ENCODE measurements at regions not wholly inside any gene's neighbourhood (a gene's known extent, or its start where the extent isn't known, plus 50 kb on each side); places are given as distances from the start of the nearest gene placed in this dataset.

DNA sequence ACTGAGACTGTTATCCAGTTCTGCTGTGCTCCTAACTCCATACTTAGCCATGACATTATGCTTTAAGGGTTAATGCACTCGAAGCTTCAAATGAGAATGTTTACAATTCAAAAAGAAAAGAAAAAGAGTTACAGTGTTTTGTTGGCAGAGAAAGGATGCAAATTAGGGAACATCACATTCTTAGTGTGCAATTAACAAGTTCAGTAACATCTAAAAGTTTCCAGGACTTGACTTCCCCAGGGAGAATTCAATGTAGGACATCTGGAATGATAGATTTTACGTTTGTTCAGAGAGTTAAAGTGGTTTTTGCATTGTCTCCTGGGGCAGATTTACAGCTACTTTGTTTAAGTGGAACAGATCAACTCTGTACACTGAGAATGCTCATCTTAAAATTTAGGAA lies 525.2 kb downstream of the LIG4 start:
- no peak overlapping the region for H3K23ac ChIP-seq (ENCODE audit: insufficient read length, low read depth, low read length)
- peaks cover 17 to 18% of the 10 kb centered on the region in 2 experiments for H3K4me1 Mint-ChIP-seq
- H3K9me3 Mint-ChIP-seq, result peaks cover 0 to 2% of the 10 kb centered on the region in 2 experiments; a peak in 1 of 5 replicates
- H4K8ac ChIP-seq (replicated peaks; ENCODE audit: insufficient read length, low read depth, low read length), result no peak overlapping the region
- H2BK5ac ChIP-seq (ENCODE audit: insufficient read length, low read length), result no peak overlapping the region
- H3K18ac ChIP-seq (ENCODE audit: insufficient read length, low read depth, low read length), result no peak overlapping the region
- no peaks in the 10 kb centered on the region for H3K23me2 ChIP-seq (ENCODE audit: insufficient read length, low read depth, low read length, poor library complexity, severe bottlenecking)
- no peak overlapping the region; a peak in 1 of 7 replicates for H3K27ac Mint-ChIP-seq
- H3K9ac ChIP-seq (ENCODE audit: extremely low read depth, insufficient read length, low read length), result no peak overlapping the region
- H4K20me1 ChIP-seq (ENCODE audit: control insufficient read depth, insufficient read depth, insufficient read length), result no peaks in the 10 kb centered on the region
- no peak overlapping the region for H2BK12ac ChIP-seq (ENCODE audit: insufficient read length, low read depth, low read length)
- no peaks in the 10 kb centered on the region for H3K27me3 ChIP-seq (ENCODE audit: insufficient read depth, low read length)
- H2BK120ac ChIP-seq (ENCODE audit: low read depth, low read length, poor library complexity, severe bottlenecking), result no peak overlapping the region
- no peak overlapping the region for H3K4ac ChIP-seq (ENCODE audit: low read depth, low read length)
- DNase-seq, result no peak
- H3K79me2 ChIP-seq (ENCODE audit: insufficient read depth, low read length), result no peaks in the 10 kb centered on the region
- no peak overlapping the region for H3T11ph ChIP-seq (ENCODE audit: low read length)
- no peak overlapping the region for H4K91ac ChIP-seq (ENCODE audit: insufficient read length, low read depth, low read length)
- H2BK20ac ChIP-seq (ENCODE audit: low read depth, low read length, poor library complexity, severe bottlenecking), result no peak overlapping the region
- no peaks in the 10 kb centered on the region for H3K9me3 ChIP-seq (ENCODE audit: control insufficient read depth, low read depth, low read length)
- no peaks in the 10 kb centered on the region for H3K79me1 ChIP-seq (ENCODE audit: insufficient read depth, low read depth, low read length, poor library complexity, severe bottlenecking)
- WGBS (ENCODE audit: extremely low coverage, insufficient read length, low lambda C conversion rate), result no CpG with 5 or more reads among the region's 2 CpGs
- H3K56ac ChIP-seq (ENCODE audit: insufficient read length, low read depth, low read length), result no peak overlapping the region
- no peaks in the 10 kb centered on the region for H3K36me3 Mint-ChIP-seq (ENCODE audit: insufficient read depth in 1 of 3, low read depth in 3 of 3)
- no peak overlapping the region for H3K4me2 ChIP-seq (ENCODE audit: insufficient read depth, insufficient read length, low read length)
- no peak overlapping the region for H3K14ac ChIP-seq (ENCODE audit: insufficient read depth, low read length)
- peaks cover 4% of the 10 kb centered on the region; the same call in 1 of the 2 replicates for H3K4me1 ChIP-seq (ENCODE audit: insufficient read depth, low read length)
- no peak overlapping the region for H3K4me3 Mint-ChIP-seq
- H2AK5ac ChIP-seq (ENCODE audit: insufficient read length, low read length), result no peak overlapping the region
- TF ChIP-seq, protein P1, sequence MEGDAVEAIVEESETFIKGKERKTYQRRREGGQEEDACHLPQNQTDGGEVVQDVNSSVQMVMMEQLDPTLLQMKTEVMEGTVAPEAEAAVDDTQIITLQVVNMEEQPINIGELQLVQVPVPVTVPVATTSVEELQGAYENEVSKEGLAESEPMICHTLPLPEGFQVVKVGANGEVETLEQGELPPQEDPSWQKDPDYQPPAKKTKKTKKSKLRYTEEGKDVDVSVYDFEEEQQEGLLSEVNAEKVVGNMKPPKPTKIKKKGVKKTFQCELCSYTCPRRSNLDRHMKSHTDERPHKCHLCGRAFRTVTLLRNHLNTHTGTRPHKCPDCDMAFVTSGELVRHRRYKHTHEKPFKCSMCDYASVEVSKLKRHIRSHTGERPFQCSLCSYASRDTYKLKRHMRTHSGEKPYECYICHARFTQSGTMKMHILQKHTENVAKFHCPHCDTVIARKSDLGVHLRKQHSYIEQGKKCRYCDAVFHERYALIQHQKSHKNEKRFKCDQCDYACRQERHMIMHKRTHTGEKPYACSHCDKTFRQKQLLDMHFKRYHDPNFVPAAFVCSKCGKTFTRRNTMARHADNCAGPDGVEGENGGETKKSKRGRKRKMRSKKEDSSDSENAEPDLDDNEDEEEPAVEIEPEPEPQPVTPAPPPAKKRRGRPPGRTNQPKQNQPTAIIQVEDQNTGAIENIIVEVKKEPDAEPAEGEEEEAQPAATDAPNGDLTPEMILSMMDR (conservative IDR thresholded peaks at IDR 0.05), result no peak
- H2BK15ac ChIP-seq (ENCODE audit: low read depth, low read length), result no peak overlapping the region
- no peak overlapping the region for H2AFZ ChIP-seq (ENCODE audit: low read length)
- no peak overlapping the region for H3K27ac ChIP-seq (ENCODE audit: insufficient read length, low read depth, low read length)
- H3K27me3 Mint-ChIP-seq (ENCODE audit: low read depth), result no peaks in the 10 kb centered on the region
- H4K5ac ChIP-seq (ENCODE audit: insufficient read length, low read depth, low read length), result no peak overlapping the region

All from H9 (cell line).